ENCODE measurements at regions not wholly inside any gene's neighbourhood (a gene's known extent, or its start where the extent isn't known, plus 50 kb on each side); places are given as distances from the start of the nearest gene placed in this dataset.

- TF ChIP-seq CTCF (conservative IDR thresholded peaks at IDR 0.05; ENCODE audit: low read length) (no peak), EZH2phosphoT487 (IDR thresholded peaks at IDR 0.05; ENCODE audit: borderline replicate concordance, low read depth, low read length) (no peak)
Measured at GRCh38 chr11:25536289-25536688, 795.6 kb upstream of the ANO3 start.
